Liver (tissue), 8 donors: ENCODE measurements at regions not wholly inside any gene's neighbourhood (a gene's known extent, or its start where the extent isn't known, plus 50 kb on each side); places are given as distances from the start of the nearest gene placed in this dataset.

Experiments
- DNase-seq: peaks from one replicate; pipeline ENCODE4 v3.0.0-alpha.2; 2017; ENCODE audit warnings: low spot score
- H3K27ac ChIP-seq, 2 donors: one replicate each; pipeline ENCODE4 v1.7.0; 2013; ENCODE audit warnings: inconsistent platforms in 2 of 2, low read length in 2 of 2, control low read depth in 1 of 2, low read depth in 1 of 2, mild to moderate bottlenecking in 1 of 2
- H3K27me3 ChIP-seq, 4 donors: one replicate each; pipeline versions ENCODE4 v1.6.1 to v1.7.0; 2013; ENCODE audit warnings: low read length in 3 of 4, inconsistent platforms in 1 of 4, mild to moderate bottlenecking in 1 of 4, moderate library complexity in 1 of 4; ENCODE audit not compliant: control insufficient read depth in 4 of 4, insufficient read depth in 4 of 4
- H3K36me3 ChIP-seq, 4 donors: one replicate each; pipeline versions ENCODE4 v1.6.1 to v1.7.0; 2013; ENCODE audit warnings: low read length in 3 of 4, mild to moderate bottlenecking in 3 of 4, low read depth in 1 of 4, moderate library complexity in 1 of 4; ENCODE audit not compliant: control insufficient read depth in 4 of 4, insufficient read depth in 3 of 4
- H3K4me1 ChIP-seq, 4 donors: one replicate each; pipeline versions ENCODE4 v1.6.1 to v1.7.0; 2013; ENCODE audit warnings: low read length in 3 of 4, mild to moderate bottlenecking in 3 of 4, moderate library complexity in 1 of 4; ENCODE audit not compliant: control insufficient read depth in 4 of 4, insufficient read depth in 4 of 4
- H3K4me3 ChIP-seq, 3 donors: one replicate each; pipeline versions ENCODE4 v1.6.1 to v1.7.0; 2013; ENCODE audit warnings: low read length in 3 of 3, control low read depth in 1 of 3, low read depth in 1 of 3, mild to moderate bottlenecking in 1 of 3
- H3K9ac ChIP-seq, 2 donors: one replicate each; pipeline ENCODE4 v1.7.0; 2013; ENCODE audit warnings: low read length in 2 of 2, mild to moderate bottlenecking in 2 of 2, moderate library complexity in 2 of 2, control low read depth in 1 of 2, low read depth in 1 of 2
- H3K9me3 ChIP-seq, 4 donors: one replicate each; pipeline versions ENCODE4 v1.6.1 to v1.7.0; 2013; ENCODE audit warnings: low read length in 3 of 4; ENCODE audit not compliant: control insufficient read depth in 4 of 4
- ATF3 ChIP-seq: IDR thresholded peaks from 2 replicates; pipeline ENCODE4 v1.6.1; 2016; ENCODE audit warnings: antibody characterized with exemption
- CTCF ChIP-seq: fragments of 150-350 bp; IDR thresholded peaks from 2 replicates; pipeline ENCODE4 v1.5.1; 2017; ENCODE audit warnings: improper control_type of control experiment, low read depth, low read length; ENCODE audit not compliant: missing input control
- EGR1 ChIP-seq, 2 donors: IDR thresholded peaks; 2 replicates each; pipeline ENCODE4 v1.6.1; 2016 to 2018; ENCODE audit warnings: antibody characterized with exemption in 2 of 2, low read depth in 2 of 2
- FOXA1 ChIP-seq: IDR thresholded peaks from 2 replicates; pipeline ENCODE4 v1.6.1; 2016; ENCODE audit warnings: antibody characterized with exemption
- FOXA2 ChIP-seq: IDR thresholded peaks from 2 replicates; pipeline ENCODE4 v1.6.1; 2016; ENCODE audit warnings: antibody characterized with exemption
- GABPA ChIP-seq, 2 donors: IDR thresholded peaks in 1 of 2; conservative IDR thresholded peaks in 1 of 2; 2 replicates each; pipeline ENCODE4 v1.6.1; 2016; ENCODE audit warnings: antibody characterized with exemption in 2 of 2, mild to moderate bottlenecking in 1 of 2, moderate library complexity in 1 of 2
- HNF4A ChIP-seq, 2 donors: conservative IDR thresholded peaks; 2 replicates each; pipeline ENCODE4 v1.6.1; 2016; ENCODE audit warnings: antibody characterized with exemption in 2 of 2, mild to moderate bottlenecking in 2 of 2
- HNF4G ChIP-seq: IDR thresholded peaks from 2 replicates; pipeline ENCODE4 v1.6.1; 2016; ENCODE audit warnings: antibody characterized with exemption
- JUND ChIP-seq, 2 donors: IDR thresholded peaks; 2 replicates each; pipeline ENCODE4 v1.6.1; 2016; ENCODE audit warnings: antibody characterized with exemption in 2 of 2
- MAX ChIP-seq: IDR thresholded peaks from 2 replicates; pipeline ENCODE4 v1.6.1; 2016; ENCODE audit warnings: antibody characterized with exemption
- NR2F2 ChIP-seq: IDR thresholded peaks from 2 replicates; pipeline ENCODE4 v1.6.1; 2016; ENCODE audit warnings: antibody characterized with exemption
- RAD21 ChIP-seq, 2 donors: IDR thresholded peaks; 2 replicates each; pipeline ENCODE4 v1.6.1; 2016; ENCODE audit warnings: antibody characterized with exemption in 2 of 2, mild to moderate bottlenecking in 2 of 2
- REST ChIP-seq: IDR thresholded peaks from 2 replicates; pipeline ENCODE4 v1.6.1; 2016; ENCODE audit warnings: antibody characterized with exemption, mild to moderate bottlenecking
- RXRA ChIP-seq, 2 donors: IDR thresholded peaks; 2 replicates each; pipeline ENCODE4 v1.6.1; 2017 to 2018; ENCODE audit warnings: antibody characterized with exemption in 2 of 2, mild to moderate bottlenecking in 1 of 2
- SP1 ChIP-seq: IDR thresholded peaks from 2 replicates; pipeline ENCODE4 v1.6.1; 2018; ENCODE audit warnings: antibody characterized with exemption, mild to moderate bottlenecking
- TAF1 ChIP-seq: conservative IDR thresholded peaks from 2 replicates; pipeline ENCODE4 v1.6.1; 2016; ENCODE audit warnings: antibody characterized with exemption, mild to moderate bottlenecking
- YY1 ChIP-seq: IDR thresholded peaks from 2 replicates; pipeline ENCODE4 v1.6.1; 2016; ENCODE audit warnings: antibody characterized with exemption, mild to moderate bottlenecking
- ZBTB33 ChIP-seq: IDR thresholded peaks from 2 replicates; pipeline ENCODE4 v1.6.1; 2016; ENCODE audit warnings: antibody characterized with exemption
- WGBS: extraction: QIAGEN DNeasy Blood & Tissue Kit; methylation state at CpG from one replicate; pipeline ENCODE4 v1.1.7; 2013; 5-methylcytosine and 5-hydroxymethylcytosine counted together
- donor health status: healthy.
- donor health status: healthy.
- donor health status: healthy.
- donor health status: healthy.
- donor health status: healthy.

GRCh38 chr6:114421199-114421598 is 78.4 kb upstream of the HS3ST5 start:
- Histone ChIP-seq H3K9me3 (no peaks in the 10 kb centered on the region), H3K36me3 (no peaks in the 10 kb centered on the region), H3K9ac (no peak overlapping the region), H3K27ac (no peak overlapping the region), H3K4me1 (no peaks in the 10 kb centered on the region), H3K4me3 (no peak overlapping the region), H3K27me3 (no peaks in the 10 kb centered on the region)
- DNase-seq = no peak
- no peak for TF ChIP-seq HNF4A (conservative IDR thresholded peaks at IDR 0.05)
- no peak for TF ChIP-seq HNF4G
- TF ChIP-seq RXRA (IDR thresholded peaks at IDR 0.05) = no peak
- no peak for TF ChIP-seq FOXA1
- no peak for TF ChIP-seq FOXA2
- no peak for TF ChIP-seq CTCF
- TF ChIP-seq TAF1 = no peak
- TF ChIP-seq RAD21 (IDR thresholded peaks at IDR 0.05) = no peak
- TF ChIP-seq NR2F2 = no peak
- no peak for TF ChIP-seq MAX
- TF ChIP-seq YY1 = no peak
- TF ChIP-seq EGR1 (IDR thresholded peaks at IDR 0.05; ENCODE audit: low read depth in 2 of 2) = no peak
- TF ChIP-seq ATF3 = no peak
- no peak for TF ChIP-seq ZBTB33
- TF ChIP-seq JUND (IDR thresholded peaks at IDR 0.05) = no peak
- no peak for TF ChIP-seq REST
- no peak for TF ChIP-seq SP1
- TF ChIP-seq GABPA (IDR thresholded peaks at IDR 0.05 in 1 of 2, conservative IDR thresholded peaks at IDR 0.05 in 1 of 2) = no peak

GRCh38 chr6:114419175-114419574 is 76.4 kb upstream of the HS3ST5 start:
- Histone ChIP-seq H3K27me3 (no peaks in the 10 kb centered on the region), H3K9me3 (no peaks in the 10 kb centered on the region), H3K27ac (no peak overlapping the region), H3K4me3 (no peak overlapping the region), H3K4me1 (no peaks in the 10 kb centered on the region), H3K36me3 (no peaks in the 10 kb centered on the region), H3K9ac (no peak overlapping the region)
- no peak for TF ChIP-seq HNF4A (conservative IDR thresholded peaks at IDR 0.05)
- TF ChIP-seq JUND (IDR thresholded peaks at IDR 0.05) = no peak
- no peak for TF ChIP-seq MAX
- no peak for TF ChIP-seq CTCF
- 72% methylated on average over 2 of the region's 2 CpGs for WGBS
- DNase-seq = no peak
